ENCODE measurements at regions not wholly inside any gene's neighbourhood (a gene's known extent, or its start where the extent isn't known, plus 50 kb on each side); places are given as distances from the start of the nearest gene placed in this dataset.

DNA sequence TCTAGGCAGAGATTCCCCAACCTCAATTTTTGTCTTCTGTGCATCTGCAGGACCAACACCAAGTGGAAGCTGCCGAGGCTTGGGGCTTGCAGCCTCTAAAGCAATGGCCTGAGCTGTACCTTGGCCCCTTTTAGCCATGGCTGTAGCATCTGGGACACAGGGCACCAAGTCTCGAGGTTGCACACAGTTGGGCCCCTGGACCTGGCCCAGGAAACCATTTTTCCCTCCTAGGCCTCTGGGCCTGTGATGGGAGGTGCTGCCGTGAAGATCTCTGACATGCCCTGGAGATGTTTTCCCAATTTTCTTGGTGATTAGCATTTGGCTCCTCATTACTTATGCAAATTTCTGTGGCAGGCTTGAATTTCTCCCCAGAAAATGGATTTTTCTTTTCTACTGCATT, 105.7 kb upstream of the LDAH start:
- Histone ChIP-seq H3K9me3 (ENCODE audit: control insufficient read depth, low read depth, low read length) (no peaks in the 10 kb centered on the region), H3K4me3 (ENCODE audit: control insufficient read depth in 2 of 3, extremely low read depth in 1 of 3, insufficient read depth in 2 of 3, low read depth in 1 of 3, low read length in 3 of 3) (no peak overlapping the region), H3K9ac (ENCODE audit: control insufficient read depth, extremely low read depth, insufficient read depth, low read length) (no peak overlapping the region), H3K4me1 (ENCODE audit: control insufficient read depth, extremely low read depth, insufficient read depth, low read length) (peaks cover 14% of the 10 kb centered on the region), H3K9me1 (ENCODE audit: control insufficient read depth, extremely low read depth, insufficient read depth, low read length) (no peaks in the 10 kb centered on the region), H2AFZ (ENCODE audit: control insufficient read depth, low read length) (no peak overlapping the region), H3K4me2 (ENCODE audit: control insufficient read depth, extremely low read depth, insufficient read depth, low read depth, low read length) (no peak overlapping the region), H3K79me2 (ENCODE audit: control insufficient read depth, insufficient read depth, low read length) (no peaks in the 10 kb centered on the region), H3K27ac (ENCODE audit: control insufficient read depth, insufficient read depth, low read length) (no peak overlapping the region), H3K27me3 (ENCODE audit: control insufficient read depth, extremely low read depth, insufficient read depth, low read length) (no peaks in the 10 kb centered on the region), H4K20me1 (ENCODE audit: control insufficient read depth, extremely low read depth, insufficient read depth, low read length) (no peaks in the 10 kb centered on the region), H3K36me3 (ENCODE audit: control insufficient read depth in 2 of 2, extremely low read depth in 1 of 2, insufficient read depth in 2 of 2, low read length in 2 of 2) (no peaks in the 10 kb centered on the region)
- dilution Hi-C loops (cut with MboI; ENCODE audit: extremely low pct_ligation_motif_present, low sequenced_read_pairs) = no loop called here
- no peak for DNase-seq (ENCODE audit: low read depth, low spot score)
- TF ChIP-seq, protein P1, sequence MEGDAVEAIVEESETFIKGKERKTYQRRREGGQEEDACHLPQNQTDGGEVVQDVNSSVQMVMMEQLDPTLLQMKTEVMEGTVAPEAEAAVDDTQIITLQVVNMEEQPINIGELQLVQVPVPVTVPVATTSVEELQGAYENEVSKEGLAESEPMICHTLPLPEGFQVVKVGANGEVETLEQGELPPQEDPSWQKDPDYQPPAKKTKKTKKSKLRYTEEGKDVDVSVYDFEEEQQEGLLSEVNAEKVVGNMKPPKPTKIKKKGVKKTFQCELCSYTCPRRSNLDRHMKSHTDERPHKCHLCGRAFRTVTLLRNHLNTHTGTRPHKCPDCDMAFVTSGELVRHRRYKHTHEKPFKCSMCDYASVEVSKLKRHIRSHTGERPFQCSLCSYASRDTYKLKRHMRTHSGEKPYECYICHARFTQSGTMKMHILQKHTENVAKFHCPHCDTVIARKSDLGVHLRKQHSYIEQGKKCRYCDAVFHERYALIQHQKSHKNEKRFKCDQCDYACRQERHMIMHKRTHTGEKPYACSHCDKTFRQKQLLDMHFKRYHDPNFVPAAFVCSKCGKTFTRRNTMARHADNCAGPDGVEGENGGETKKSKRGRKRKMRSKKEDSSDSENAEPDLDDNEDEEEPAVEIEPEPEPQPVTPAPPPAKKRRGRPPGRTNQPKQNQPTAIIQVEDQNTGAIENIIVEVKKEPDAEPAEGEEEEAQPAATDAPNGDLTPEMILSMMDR (optimal IDR thresholded peaks at IDR 0.05 in 1 of 3, IDR thresholded peaks at IDR 0.05 in 1 of 3, conservative IDR thresholded peaks at IDR 0.05 in 1 of 3; ENCODE audit: extremely low read depth in 1 of 3, insufficient read depth in 2 of 3, low read length in 3 of 3) = no peak
- TF ChIP-seq EZH2 (IDR thresholded peaks at IDR 0.05; ENCODE audit: low read length) = no peak
- no peak for FAIRE-seq

DNA sequence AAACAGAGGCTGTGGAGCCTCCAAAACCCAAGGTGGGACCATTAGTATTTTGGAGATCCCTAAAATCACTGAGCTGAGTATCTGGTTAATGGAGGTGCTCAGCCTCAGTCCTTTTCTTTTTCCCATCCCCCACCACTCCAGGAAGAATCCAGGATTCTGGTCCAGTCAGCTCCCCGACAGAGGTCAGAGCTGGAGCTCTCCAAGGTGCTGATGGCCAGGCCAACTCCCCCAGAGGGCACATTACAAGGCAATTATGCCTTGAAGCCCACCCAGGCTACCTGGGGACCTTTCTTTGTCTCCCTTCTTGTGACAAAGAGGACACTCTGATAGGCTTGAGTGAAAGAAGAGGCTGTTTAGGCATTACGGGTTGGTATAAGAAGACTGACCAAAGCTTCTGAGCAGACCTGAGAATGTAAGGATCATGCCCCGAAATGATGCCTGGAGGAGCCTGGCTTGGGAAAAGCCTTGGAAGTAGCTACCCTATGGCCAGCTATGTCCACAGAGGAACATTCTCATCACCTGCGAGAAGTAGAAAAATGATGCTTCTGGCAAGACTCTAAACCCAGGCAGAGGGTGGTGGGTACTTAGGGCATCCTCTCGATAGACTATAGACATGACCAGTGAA, 102.5 kb upstream of the LDAH start:
- Histone ChIP-seq H3K79me2 (ENCODE audit: control insufficient read depth, insufficient read depth, low read length) (no peaks in the 10 kb centered on the region), H3K9ac (ENCODE audit: control insufficient read depth, extremely low read depth, insufficient read depth, low read length) (no peak overlapping the region), H3K27me3 (ENCODE audit: control insufficient read depth, extremely low read depth, insufficient read depth, low read length) (no peaks in the 10 kb centered on the region), H3K9me1 (ENCODE audit: control insufficient read depth, extremely low read depth, insufficient read depth, low read length) (no peaks in the 10 kb centered on the region), H4K20me1 (ENCODE audit: control insufficient read depth, extremely low read depth, insufficient read depth, low read length) (no peaks in the 10 kb centered on the region), H2AFZ (ENCODE audit: control insufficient read depth, low read length) (no peak overlapping the region), H3K9me3 (ENCODE audit: control insufficient read depth, low read depth, low read length) (no peaks in the 10 kb centered on the region), H3K36me3 (ENCODE audit: control insufficient read depth in 2 of 2, extremely low read depth in 1 of 2, insufficient read depth in 2 of 2, low read length in 2 of 2) (no peaks in the 10 kb centered on the region), H3K4me3 (ENCODE audit: control insufficient read depth in 2 of 3, extremely low read depth in 1 of 3, insufficient read depth in 2 of 3, low read depth in 1 of 3, low read length in 3 of 3) (no peak overlapping the region), H3K4me1 (ENCODE audit: control insufficient read depth, extremely low read depth, insufficient read depth, low read length) (peaks cover 2% of the 10 kb centered on the region), H3K27ac (ENCODE audit: control insufficient read depth, insufficient read depth, low read length) (no peak overlapping the region), H3K4me2 (ENCODE audit: control insufficient read depth, extremely low read depth, insufficient read depth, low read depth, low read length) (no peak overlapping the region)
- TF ChIP-seq, protein P1 (optimal IDR thresholded peaks at IDR 0.05 in 1 of 3, IDR thresholded peaks at IDR 0.05 in 1 of 3, conservative IDR thresholded peaks at IDR 0.05 in 1 of 3; ENCODE audit: extremely low read depth in 1 of 3, insufficient read depth in 2 of 3, low read length in 3 of 3) = no peak
- TF ChIP-seq EZH2 (IDR thresholded peaks at IDR 0.05; ENCODE audit: low read length) = no peak
- DNase-seq (ENCODE audit: low read depth, low spot score) (no peak), FAIRE-seq (no peak)
- dilution Hi-C loops (cut with MboI; ENCODE audit: extremely low pct_ligation_motif_present, low sequenced_read_pairs) = no loop called here
